Body of pancreas (tissue), 4 donors: ENCODE measurements at regions not wholly inside any gene's neighbourhood (a gene's known extent, or its start where the extent isn't known, plus 50 kb on each side); places are given as distances from the start of the nearest gene placed in this dataset.

ENCODE experiments used
- ATAC-seq: fragments of 150-250 bp; one replicate; pipeline ENCODE4 v1.9.1; 2016
- DNase-seq, 4 donors: peaks; one replicate each; pipeline ENCODE4 v3.0.0-alpha.2; 2019
- H3K27ac ChIP-seq, 4 donors: fragments of 200-600 bp; sonication (generic); 1 replicate in 3 of 4; 2 replicates in 1 of 4; pipeline versions ENCODE4 v1.5.1 to v1.6.1; 2016 to 2019; ENCODE audit warnings: mild to moderate bottlenecking in 1 of 4, mixed read lengths in 1 of 4, moderate library complexity in 1 of 4
- H3K27me3 ChIP-seq, 2 donors: fragments of 200-600 bp; sonication (generic); one replicate each; pipeline ENCODE4 v1.6.0; 2016; ENCODE audit warnings: mild to moderate bottlenecking in 1 of 2
- H3K36me3 ChIP-seq, 2 donors: fragments of 200-600 bp; sonication (generic); replicated peaks in 1 of 2; 2 replicates each; pipeline ENCODE4 v1.5.1; 2016; ENCODE audit warnings: low read depth in 2 of 2; ENCODE audit not compliant: insufficient read depth in 1 of 2
- H3K4me1 ChIP-seq: fragments of 200-600 bp; sonication (generic); one replicate; pipeline ENCODE4 v1.6.0; 2016
- H3K4me3 ChIP-seq, 2 donors: fragments of 200-600 bp; sonication (generic); 1 replicate in 1 of 2; 2 replicates in 1 of 2; pipeline ENCODE4 v1.5.1; 2016 to 2019
- H3K9me3 ChIP-seq, 3 donors: fragments of 200-600 bp; sonication (generic); 1 replicate in 2 of 3; 2 replicates in 1 of 3; pipeline ENCODE4 v1.5.1; 2016
- CTCF ChIP-seq, 7 experiments: fragments of 450-650 bp in 4 of 7; fragments of 200-600 bp in 3 of 7; sonication (generic) in 3 of 7; IDR thresholded peaks; one replicate each; pipeline ENCODE4 v1.5.1; 2016 to 2019; ENCODE audit warnings: antibody characterized with exemption in 7 of 7
- POLR2A ChIP-seq, 3 donors: fragments of 450-650 bp; IDR thresholded peaks; one replicate each; pipeline ENCODE4 v1.6.1; 2016; ENCODE audit warnings: antibody characterized with exemption in 3 of 3, mild to moderate bottlenecking in 2 of 3
- WGBS, 2 donors: methylation state at CpG; one replicate each; pipeline ENCODE4 v1.1.5; 2017; 5-methylcytosine and 5-hydroxymethylcytosine counted together
- intact Hi-C: fragments of 100-400 bp; cut with DNase I; formaldehyde crosslinking; loops from one replicate; pipeline ENCODE4 v1.15.1; 2023

DNA sequence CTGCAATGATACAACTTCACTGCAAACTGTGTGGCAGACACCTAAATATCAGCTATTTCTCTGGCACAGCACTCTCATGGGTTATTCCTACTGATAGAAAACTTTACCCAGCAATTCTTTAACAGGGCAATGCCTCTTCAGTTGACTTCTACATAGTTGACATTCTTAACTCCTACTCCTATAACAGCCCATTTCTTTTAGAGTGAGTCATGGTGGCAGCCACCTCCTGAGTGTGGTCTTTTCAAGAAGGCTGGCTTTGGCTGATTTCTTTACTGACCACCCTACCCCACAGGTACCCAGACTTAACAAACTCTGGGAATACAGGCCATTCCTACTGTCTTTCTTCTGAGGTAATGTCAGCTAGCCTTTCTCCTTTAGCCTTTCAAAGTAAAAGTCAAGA lies 805.8 kb upstream of the ADGRL2 start:
- H3K9me3 ChIP-seq, result no peaks in the 10 kb centered on the region
- no peak overlapping the region for H3K27ac ChIP-seq
- intact Hi-C loops, result no loop called here
- no peak for TF ChIP-seq CTCF (IDR thresholded peaks at IDR 0.05)
- no peak for TF ChIP-seq POLR2A (IDR thresholded peaks at IDR 0.05)
- H3K4me3 ChIP-seq, result no peak overlapping the region
- DNase-seq (no peak), ATAC-seq (no peak)
- H3K36me3 ChIP-seq, result no peaks in the 10 kb centered on the region
- H3K27me3 ChIP-seq, result no peaks in the 10 kb centered on the region
- no peaks in the 10 kb centered on the region for H3K4me1 ChIP-seq

- no peak for DNase-seq
- no peak overlapping the region for H3K4me3 ChIP-seq
- ATAC-seq, result no peak
- TF ChIP-seq CTCF (IDR thresholded peaks at IDR 0.05) (no peak), POLR2A (IDR thresholded peaks at IDR 0.05) (no peak)
- H3K36me3 ChIP-seq, result no peaks in the 10 kb centered on the region
- no peaks in the 10 kb centered on the region for H3K9me3 ChIP-seq
- 80 to 91% methylated on average over 1 of the region's 1 CpG for WGBS, 2 donors
- no peaks in the 10 kb centered on the region for H3K27me3 ChIP-seq
- no peaks in the 10 kb centered on the region for H3K4me1 ChIP-seq
- H3K27ac ChIP-seq, result no peak overlapping the region
- intact Hi-C loops, result no loop called here
Observed at GRCh38 chr1:80994038-80994437, 806.7 kb upstream of the ADGRL2 start.

DNA sequence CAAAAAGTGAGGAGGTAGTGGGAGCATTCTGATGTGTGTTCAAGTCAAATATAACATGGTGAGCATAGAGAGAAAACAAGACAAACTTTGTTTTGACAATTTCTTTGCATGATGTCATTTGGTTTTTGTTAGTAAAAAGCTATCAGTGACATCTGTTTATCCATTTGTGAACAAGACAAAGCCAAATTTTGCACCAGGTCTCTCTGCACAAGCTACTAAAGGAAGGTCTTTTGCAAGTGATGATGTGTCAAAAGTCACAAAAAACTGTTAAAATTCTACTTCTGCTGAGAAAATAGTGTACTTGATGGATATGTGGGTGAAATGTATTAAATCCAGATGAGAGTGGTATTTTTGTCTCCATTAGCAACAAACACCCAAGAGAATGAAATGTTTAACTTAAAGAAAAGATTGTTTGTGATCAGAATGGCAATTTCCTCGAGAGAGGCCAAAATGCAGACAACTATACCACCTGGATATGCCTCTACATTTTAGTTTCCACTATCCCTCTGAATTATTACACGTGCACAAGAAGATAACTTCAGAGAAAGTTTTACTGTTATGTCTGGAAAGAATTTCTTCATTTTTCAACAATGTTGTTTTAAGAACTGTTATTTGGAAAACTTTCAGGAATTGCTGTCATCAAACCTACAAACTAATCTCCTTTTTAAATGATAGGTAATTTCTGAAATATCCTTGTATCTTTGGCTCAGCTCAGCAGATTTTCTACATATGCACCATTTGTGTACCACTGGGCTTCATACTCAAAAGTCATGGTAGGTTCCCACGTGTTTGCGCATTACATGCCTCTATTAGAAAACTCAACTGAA lies 807.4 kb upstream of the ADGRL2 start:
- Histone ChIP-seq H3K27me3 (no peaks in the 10 kb centered on the region), H3K27ac (no peak overlapping the region), H3K4me3 (no peak overlapping the region), H3K4me1 (no peaks in the 10 kb centered on the region), H3K36me3 (no peaks in the 10 kb centered on the region), H3K9me3 (no peaks in the 10 kb centered on the region)
- TF ChIP-seq CTCF (IDR thresholded peaks at IDR 0.05) (no peak), POLR2A (IDR thresholded peaks at IDR 0.05) (no peak)
- 64 to 65% methylated on average over 4 of the region's 4 CpGs for WGBS, 2 donors
- intact Hi-C loops, result no loop called here
- ATAC-seq, result no peak
- no peak for DNase-seq

GRCh38 chr1:80989455-80989854 lies 811.3 kb upstream of the ADGRL2 start:
- Histone ChIP-seq H3K4me3 (no peak overlapping the region), H3K4me1 (no peaks in the 10 kb centered on the region), H3K27me3 (no peaks in the 10 kb centered on the region), H3K36me3 (no peaks in the 10 kb centered on the region), H3K9me3 (no peaks in the 10 kb centered on the region), H3K27ac (no peak overlapping the region)
- 52 to 54% methylated on average over 2 of the region's 2 CpGs for WGBS, 2 donors
- intact Hi-C loops, result no loop called here
- DNase-seq (no peak), ATAC-seq (no peak)
- TF ChIP-seq CTCF (IDR thresholded peaks at IDR 0.05) (no peak), POLR2A (IDR thresholded peaks at IDR 0.05) (no peak)

DNA sequence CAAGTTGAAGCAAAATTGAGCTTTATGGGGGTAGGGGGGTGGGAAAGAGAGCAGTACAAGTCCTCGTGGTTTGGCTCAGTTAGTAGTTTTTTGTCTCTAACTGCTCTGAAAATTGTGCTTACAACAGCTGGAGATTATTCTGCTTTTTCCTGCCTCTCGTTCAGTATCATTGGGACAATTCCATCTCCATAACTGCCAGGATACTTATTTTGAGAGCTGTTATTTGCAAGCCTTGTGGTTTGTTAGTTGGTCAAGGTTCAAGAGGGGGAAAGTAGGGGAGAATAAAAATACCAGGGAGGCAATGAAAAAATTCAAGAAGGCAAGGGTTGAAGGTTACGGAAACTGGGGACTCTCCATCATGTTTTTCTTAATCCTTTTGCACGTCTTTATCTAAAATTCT lies 811.8 kb upstream of the ADGRL2 start:
- Histone ChIP-seq H3K4me3 (no peak overlapping the region), H3K27ac (no peak overlapping the region), H3K36me3 (no peaks in the 10 kb centered on the region), H3K4me1 (no peaks in the 10 kb centered on the region), H3K9me3 (no peaks in the 10 kb centered on the region), H3K27me3 (no peaks in the 10 kb centered on the region)
- WGBS, 2 donors, result 47 to 54% methylated on average over 4 of the region's 4 CpGs
- intact Hi-C loops, result no loop called here
- DNase-seq (no peak), ATAC-seq (no peak)
- TF ChIP-seq POLR2A (IDR thresholded peaks at IDR 0.05) (no peak), CTCF (IDR thresholded peaks at IDR 0.05) (no peak)
